ENCODE measurements at regions not wholly inside any gene's neighbourhood (a gene's known extent, or its start where the extent isn't known, plus 50 kb on each side); places are given as distances from the start of the nearest gene placed in this dataset.

DNA sequence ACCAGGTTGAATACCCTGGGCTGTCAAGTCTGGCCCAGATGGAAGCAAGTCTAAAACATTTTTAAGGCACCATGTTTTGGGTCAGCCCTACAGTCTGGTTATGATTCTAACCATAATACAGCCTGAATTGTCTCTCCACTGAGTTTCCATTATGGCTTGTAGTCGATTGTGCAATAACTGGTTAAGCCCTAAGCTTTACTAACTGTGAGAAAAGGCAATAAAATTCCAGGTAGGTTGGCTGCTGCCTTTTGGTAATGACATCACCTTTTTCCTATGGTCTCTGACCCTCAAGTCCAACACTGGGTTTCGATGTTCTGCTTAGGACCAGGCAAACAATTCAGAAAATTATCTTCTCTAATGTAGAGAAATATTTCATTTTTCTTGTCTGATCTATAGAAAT is 243.3 kb downstream of the ACTL7B start:
- no peaks in the 10 kb centered on the region for H3K79me2 ChIP-seq (ENCODE audit: insufficient read depth, low read length)
- H3K9ac ChIP-seq (ENCODE audit: low read length): no peak overlapping the region
- no peak overlapping the region for H2AFZ ChIP-seq (ENCODE audit: low read length)
- H3F3A ChIP-seq (ENCODE audit: insufficient read depth, low read length): no peaks in the 10 kb centered on the region
- H3K36me3 ChIP-seq (ENCODE audit: insufficient read depth, low read length): no peaks in the 10 kb centered on the region
- TF ChIP-seq EZH2 (IDR thresholded peaks at IDR 0.05; ENCODE audit: borderline replicate concordance, low read length): no peak
- TF ChIP-seq, protein P1, sequence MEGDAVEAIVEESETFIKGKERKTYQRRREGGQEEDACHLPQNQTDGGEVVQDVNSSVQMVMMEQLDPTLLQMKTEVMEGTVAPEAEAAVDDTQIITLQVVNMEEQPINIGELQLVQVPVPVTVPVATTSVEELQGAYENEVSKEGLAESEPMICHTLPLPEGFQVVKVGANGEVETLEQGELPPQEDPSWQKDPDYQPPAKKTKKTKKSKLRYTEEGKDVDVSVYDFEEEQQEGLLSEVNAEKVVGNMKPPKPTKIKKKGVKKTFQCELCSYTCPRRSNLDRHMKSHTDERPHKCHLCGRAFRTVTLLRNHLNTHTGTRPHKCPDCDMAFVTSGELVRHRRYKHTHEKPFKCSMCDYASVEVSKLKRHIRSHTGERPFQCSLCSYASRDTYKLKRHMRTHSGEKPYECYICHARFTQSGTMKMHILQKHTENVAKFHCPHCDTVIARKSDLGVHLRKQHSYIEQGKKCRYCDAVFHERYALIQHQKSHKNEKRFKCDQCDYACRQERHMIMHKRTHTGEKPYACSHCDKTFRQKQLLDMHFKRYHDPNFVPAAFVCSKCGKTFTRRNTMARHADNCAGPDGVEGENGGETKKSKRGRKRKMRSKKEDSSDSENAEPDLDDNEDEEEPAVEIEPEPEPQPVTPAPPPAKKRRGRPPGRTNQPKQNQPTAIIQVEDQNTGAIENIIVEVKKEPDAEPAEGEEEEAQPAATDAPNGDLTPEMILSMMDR (IDR thresholded peaks at IDR 0.05; ENCODE audit: low read length): no peak
- no peak overlapping the region for H3K4me3 ChIP-seq (ENCODE audit: low read depth, low read length, poor library complexity, severe bottlenecking)
- H3K9me2 ChIP-seq (ENCODE audit: low read depth, low read length): no peaks in the 10 kb centered on the region
- H3K27me3 ChIP-seq (ENCODE audit: insufficient read depth, low read length): no peaks in the 10 kb centered on the region
- H3K4me2 ChIP-seq (ENCODE audit: low read length): no peak overlapping the region
- H3K4me1 ChIP-seq (ENCODE audit: insufficient read depth, low read length, severe bottlenecking): no peaks in the 10 kb centered on the region
- H3K9me3 ChIP-seq (ENCODE audit: low read length): no peaks in the 10 kb centered on the region
- no peak overlapping the region for H3K27ac ChIP-seq (ENCODE audit: low read depth, low read length, poor library complexity, severe bottlenecking)
- H4K20me1 ChIP-seq (ENCODE audit: insufficient read depth, low read length): no peaks in the 10 kb centered on the region

DNA sequence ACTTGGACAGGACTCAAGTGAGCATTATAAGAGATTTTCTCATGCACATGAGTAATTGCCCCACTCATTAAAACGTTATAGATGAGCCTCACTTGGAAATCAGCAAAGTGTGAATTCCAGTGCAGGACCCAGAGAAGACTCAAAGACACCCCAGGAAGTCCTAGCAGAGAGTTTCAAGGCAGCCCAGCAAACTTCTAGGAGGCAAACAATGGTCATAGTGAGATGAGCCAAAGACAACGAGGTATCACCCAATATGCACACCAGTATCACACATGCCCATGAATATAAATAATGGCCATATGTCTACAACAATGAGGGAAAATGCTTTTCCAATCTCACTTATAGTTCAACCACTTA is 245.9 kb downstream of the ACTL7B start:
- TF ChIP-seq, protein P1 (IDR thresholded peaks at IDR 0.05; ENCODE audit: low read length): no peak
- no peak for TF ChIP-seq EZH2 (IDR thresholded peaks at IDR 0.05; ENCODE audit: borderline replicate concordance, low read length)
- H3K79me2 ChIP-seq (ENCODE audit: insufficient read depth, low read length): no peaks in the 10 kb centered on the region
- H3K27me3 ChIP-seq (ENCODE audit: insufficient read depth, low read length): no peaks in the 10 kb centered on the region
- no peak overlapping the region for H2AFZ ChIP-seq (ENCODE audit: low read length)
- H3K9me3 ChIP-seq (ENCODE audit: low read length): no peaks in the 10 kb centered on the region
- no peaks in the 10 kb centered on the region for H3F3A ChIP-seq (ENCODE audit: insufficient read depth, low read length)
- H3K4me1 ChIP-seq (ENCODE audit: insufficient read depth, low read length, severe bottlenecking): no peaks in the 10 kb centered on the region
- no peak overlapping the region for H3K9ac ChIP-seq (ENCODE audit: low read length)
- no peaks in the 10 kb centered on the region for H4K20me1 ChIP-seq (ENCODE audit: insufficient read depth, low read length)
- no peak overlapping the region for H3K27ac ChIP-seq (ENCODE audit: low read depth, low read length, poor library complexity, severe bottlenecking)
- H3K36me3 ChIP-seq (ENCODE audit: insufficient read depth, low read length): no peaks in the 10 kb centered on the region
- no peak overlapping the region for H3K4me2 ChIP-seq (ENCODE audit: low read length)
- no peak overlapping the region for H3K4me3 ChIP-seq (ENCODE audit: low read depth, low read length, poor library complexity, severe bottlenecking)
- no peaks in the 10 kb centered on the region for H3K9me2 ChIP-seq (ENCODE audit: low read depth, low read length)

DNA sequence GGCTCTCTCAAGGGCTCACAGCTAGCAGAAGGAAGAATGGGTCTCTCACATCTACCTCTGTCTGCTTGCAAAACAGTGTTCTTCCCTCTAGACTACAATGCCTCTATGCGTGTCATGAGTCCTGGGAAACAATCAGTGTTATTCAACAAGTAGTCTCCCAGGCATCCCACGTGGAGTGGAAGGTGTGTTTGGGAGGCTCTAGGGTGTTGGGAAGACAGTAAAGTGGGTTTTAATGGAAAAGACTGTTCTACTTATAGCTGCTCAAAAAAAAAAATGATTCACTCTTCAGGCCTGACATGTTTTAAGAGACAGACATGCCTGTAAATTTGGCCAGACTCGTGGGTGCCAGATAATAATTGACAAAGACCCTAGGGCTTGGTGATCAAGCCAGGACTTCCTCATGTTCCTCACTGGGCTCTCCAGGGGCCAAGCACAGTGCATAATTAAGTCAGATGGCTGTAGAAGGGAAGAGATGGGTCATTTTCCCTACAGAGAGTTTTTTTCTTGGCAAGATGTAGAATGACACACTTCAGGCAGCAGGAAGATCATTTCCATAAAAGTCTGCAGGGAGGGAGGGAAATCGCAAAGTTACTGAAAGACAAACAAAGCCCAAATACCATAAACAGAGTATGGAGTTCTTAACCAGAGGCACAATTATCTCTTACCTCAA is 246.4 kb downstream of the ACTL7B start:
- no peaks in the 10 kb centered on the region for H3K36me3 ChIP-seq (ENCODE audit: insufficient read depth, low read length)
- no peaks in the 10 kb centered on the region for H3K9me2 ChIP-seq (ENCODE audit: low read depth, low read length)
- no peak overlapping the region for H3K4me2 ChIP-seq (ENCODE audit: low read length)
- no peak overlapping the region for H3K4me3 ChIP-seq (ENCODE audit: low read depth, low read length, poor library complexity, severe bottlenecking)
- H3K4me1 ChIP-seq (ENCODE audit: insufficient read depth, low read length, severe bottlenecking): no peaks in the 10 kb centered on the region
- TF ChIP-seq, protein P1 (IDR thresholded peaks at IDR 0.05; ENCODE audit: low read length): no peak
- H3K27ac ChIP-seq (ENCODE audit: low read depth, low read length, poor library complexity, severe bottlenecking): no peak overlapping the region
- no peaks in the 10 kb centered on the region for H3K79me2 ChIP-seq (ENCODE audit: insufficient read depth, low read length)
- H4K20me1 ChIP-seq (ENCODE audit: insufficient read depth, low read length): no peaks in the 10 kb centered on the region
- no peaks in the 10 kb centered on the region for H3K27me3 ChIP-seq (ENCODE audit: insufficient read depth, low read length)
- H3F3A ChIP-seq (ENCODE audit: insufficient read depth, low read length): no peaks in the 10 kb centered on the region
- no peak overlapping the region for H3K9ac ChIP-seq (ENCODE audit: low read length)
- H3K9me3 ChIP-seq (ENCODE audit: low read length): no peaks in the 10 kb centered on the region
- H2AFZ ChIP-seq (ENCODE audit: low read length): no peak overlapping the region

Measured in OCI-LY1 (cell line).